ENCODE measurements at regions not wholly inside any gene's neighbourhood (a gene's known extent, or its start where the extent isn't known, plus 50 kb on each side); places are given as distances from the start of the nearest gene placed in this dataset.

- no peak for TF ChIP-seq Cebpa-rat (IDR thresholded peaks at IDR 0.05)
- Histone ChIP-seq H3K4me2 (no peak overlapping the region), H3K27me3 (no peaks in the 10 kb centered on the region), H3K9me3 (no peaks in the 10 kb centered on the region), H3K4me3 (no peak overlapping the region), H4K20me1 (no peaks in the 10 kb centered on the region), H3K36me3 (no peaks in the 10 kb centered on the region), H3K9ac (no peak overlapping the region), H3K4me1 (0 out of 2 replicates have a peak, but pooled peaks cover 4% of the 10 kb centered on the region), H3K27ac (no peak overlapping the region)
These were observed 79.7 kb upstream of the PTPRR start for GRCh38 chr12:71000255-71000654.

GRCh38 chr12:70994217-70994788 lies 73.8 kb upstream of the PTPRR start:
- no peaks in the 10 kb centered on the region for H3K36me3 ChIP-seq
- H4K20me1 ChIP-seq: no peaks in the 10 kb centered on the region
- no peak overlapping the region for H3K9ac ChIP-seq
- no peaks in the 10 kb centered on the region for H3K27me3 ChIP-seq
- no peak overlapping the region for H3K4me3 ChIP-seq
- no peaks in the 10 kb centered on the region for H3K4me1 ChIP-seq
- no peak overlapping the region for H3K4me2 ChIP-seq
- no peak overlapping the region for H3K27ac ChIP-seq
- H3K9me3 ChIP-seq: no peaks in the 10 kb centered on the region
- no peak for TF ChIP-seq Cebpa-rat (IDR thresholded peaks at IDR 0.05)

- no peaks in the 10 kb centered on the region for H3K27me3 ChIP-seq
- no peak overlapping the region for H3K9ac ChIP-seq
- no peak overlapping the region for H3K4me3 ChIP-seq
- no peaks in the 10 kb centered on the region for H3K9me3 ChIP-seq
- no peak overlapping the region for H3K27ac ChIP-seq
- H3K4me1 ChIP-seq: no peaks in the 10 kb centered on the region
- no peak overlapping the region for H3K4me2 ChIP-seq
- TF ChIP-seq Cebpa-rat (IDR thresholded peaks at IDR 0.05): no peak
- H4K20me1 ChIP-seq: no peaks in the 10 kb centered on the region
- H3K36me3 ChIP-seq: no peaks in the 10 kb centered on the region
These were observed 68.7 kb upstream of the PTPRR start for GRCh38 chr12:70989232-70989631.

- H3K4me1 ChIP-seq: no peaks in the 10 kb centered on the region
- no peak overlapping the region for H3K9ac ChIP-seq
- H3K27ac ChIP-seq: no peak overlapping the region
- H3K36me3 ChIP-seq: no peaks in the 10 kb centered on the region
- no peaks in the 10 kb centered on the region for H3K9me3 ChIP-seq
- no peaks in the 10 kb centered on the region for H4K20me1 ChIP-seq
- no peak overlapping the region for H3K4me2 ChIP-seq
- no peaks in the 10 kb centered on the region for H3K27me3 ChIP-seq
- no peak for TF ChIP-seq Cebpa-rat (IDR thresholded peaks at IDR 0.05)
- H3K4me3 ChIP-seq: no peak overlapping the region
These were observed 65.3 kb upstream of the PTPRR start for GRCh38 chr12:70985850-70986249.

GRCh38 chr12:70983692-70984091 lies 63.2 kb upstream of the PTPRR start:
- Histone ChIP-seq H3K4me2 (no peak overlapping the region), H3K27me3 (no peaks in the 10 kb centered on the region), H3K4me1 (no peaks in the 10 kb centered on the region), H3K36me3 (no peaks in the 10 kb centered on the region), H4K20me1 (no peaks in the 10 kb centered on the region), H3K9me3 (no peaks in the 10 kb centered on the region), H3K9ac (no peak overlapping the region), H3K27ac (no peak overlapping the region), H3K4me3 (no peak overlapping the region)
- TF ChIP-seq Cebpa-rat (IDR thresholded peaks at IDR 0.05): no peak

- no peak overlapping the region for H3K4me3 ChIP-seq
- no peak for TF ChIP-seq Cebpa-rat (IDR thresholded peaks at IDR 0.05)
- H3K4me2 ChIP-seq: no peak overlapping the region
- H3K9ac ChIP-seq: no peak overlapping the region
- no peaks in the 10 kb centered on the region for H3K4me1 ChIP-seq
- no peaks in the 10 kb centered on the region for H4K20me1 ChIP-seq
- no peaks in the 10 kb centered on the region for H3K36me3 ChIP-seq
- no peak overlapping the region for H3K27ac ChIP-seq
- no peaks in the 10 kb centered on the region for H3K9me3 ChIP-seq
- no peaks in the 10 kb centered on the region for H3K27me3 ChIP-seq
These were observed 62.5 kb upstream of the PTPRR start for GRCh38 chr12:70982991-70983390.

- Histone ChIP-seq H3K4me3 (no peak overlapping the region), H3K4me2 (no peak overlapping the region), H3K27me3 (no peaks in the 10 kb centered on the region), H3K9me3 (no peaks in the 10 kb centered on the region), H3K9ac (no peak overlapping the region), H3K27ac (no peak overlapping the region), H3K36me3 (no peaks in the 10 kb centered on the region), H4K20me1 (no peaks in the 10 kb centered on the region), H3K4me1 (no peaks in the 10 kb centered on the region)
- no peak for TF ChIP-seq Cebpa-rat (IDR thresholded peaks at IDR 0.05)
These were observed 61.7 kb upstream of the PTPRR start for GRCh38 chr12:70982286-70982685.

GRCh38 chr12:70971001-70971794 lies 50.7 kb upstream of the PTPRR start:
- 0 out of 2 replicates have a peak, but pooled peaks cover 5% of the 10 kb centered on the region for H3K4me1 ChIP-seq
- no peaks in the 10 kb centered on the region for H3K27me3 ChIP-seq
- no peak overlapping the region for H3K27ac ChIP-seq
- TF ChIP-seq Cebpa-rat (IDR thresholded peaks at IDR 0.05): no peak
- H3K4me3 ChIP-seq: no peak overlapping the region
- no peaks in the 10 kb centered on the region for H3K9me3 ChIP-seq
- no peaks in the 10 kb centered on the region for H4K20me1 ChIP-seq
- H3K9ac ChIP-seq: no peak overlapping the region
- H3K36me3 ChIP-seq: no peaks in the 10 kb centered on the region
- H3K4me2 ChIP-seq: no peak overlapping the region

All from BLaER1 (cell line).